Smooth muscle cell of the brain vasculature (primary cell): ENCODE measurements at regions not wholly inside any gene's neighbourhood (a gene's known extent, or its start where the extent isn't known, plus 50 kb on each side); places are given as distances from the start of the nearest gene placed in this dataset.

Source experiments
- DNase-seq: peaks from one replicate; pipeline ENCODE4 v3.0.0-alpha.2; 2012; ENCODE audit warnings: low read depth, low spot score

GRCh38 chr7:85586091-85586490 lies 399.2 kb upstream of the SEMA3D start:
- no peak for DNase-seq

- DNase-seq, result no peak
Measured at GRCh38 chr7:85583131-85583953, 396.5 kb upstream of the SEMA3D start.

GRCh38 chr7:85573844-85574243 lies 387.0 kb upstream of the SEMA3D start:
- DNase-seq, result no peak

GRCh38 chr7:85573346-85573745 lies 386.5 kb upstream of the SEMA3D start:
- DNase-seq, result no peak

- no peak for DNase-seq
Measured at GRCh38 chr7:85570898-85571297, 384.0 kb upstream of the SEMA3D start.

- no peak for DNase-seq
Measured at GRCh38 chr7:85567983-85568382, 381.1 kb upstream of the SEMA3D start.

GRCh38 chr7:85566095-85566794 lies 379.4 kb upstream of the SEMA3D start:
- no peak for DNase-seq

- no peak for DNase-seq
Measured at GRCh38 chr7:85565276-85565675, 378.4 kb upstream of the SEMA3D start.

- no peak for DNase-seq
Measured at GRCh38 chr7:85564861-85565260, 378.0 kb upstream of the SEMA3D start.

- no peak for DNase-seq
Measured at GRCh38 chr7:85561706-85562105, 374.9 kb upstream of the SEMA3D start.

GRCh38 chr7:85554236-85555178 lies 367.7 kb upstream of the SEMA3D start:
- peak; percentile 20 for DNase-seq

- DNase-seq, result no peak
Measured at GRCh38 chr7:85535974-85536729, 349.3 kb upstream of the SEMA3D start.

GRCh38 chr7:85529831-85530230 lies 343.0 kb upstream of the SEMA3D start:
- no peak for DNase-seq

- DNase-seq, result no peak
Measured at GRCh38 chr7:85529201-85529600, 342.3 kb upstream of the SEMA3D start.

GRCh38 chr7:85528581-85528980 lies 341.7 kb upstream of the SEMA3D start:
- DNase-seq, result no peak

GRCh38 chr7:85525676-85526075 lies 338.8 kb upstream of the SEMA3D start:
- no peak for DNase-seq

GRCh38 chr7:85522070-85522469 lies 335.2 kb upstream of the SEMA3D start:
- no peak for DNase-seq

- DNase-seq, result no peak
Measured at GRCh38 chr7:85521108-85521694, 334.3 kb upstream of the SEMA3D start.

- no peak for DNase-seq
Measured at GRCh38 chr7:85520175-85520574, 333.3 kb upstream of the SEMA3D start.

GRCh38 chr7:85516675-85517074 lies 329.8 kb upstream of the SEMA3D start:
- no peak for DNase-seq

GRCh38 chr7:85512790-85513189 lies 325.9 kb upstream of the SEMA3D start:
- no peak for DNase-seq
